ENCODE measurements at regions not wholly inside any gene's neighbourhood (a gene's known extent, or its start where the extent isn't known, plus 50 kb on each side); places are given as distances from the start of the nearest gene placed in this dataset.

DNA sequence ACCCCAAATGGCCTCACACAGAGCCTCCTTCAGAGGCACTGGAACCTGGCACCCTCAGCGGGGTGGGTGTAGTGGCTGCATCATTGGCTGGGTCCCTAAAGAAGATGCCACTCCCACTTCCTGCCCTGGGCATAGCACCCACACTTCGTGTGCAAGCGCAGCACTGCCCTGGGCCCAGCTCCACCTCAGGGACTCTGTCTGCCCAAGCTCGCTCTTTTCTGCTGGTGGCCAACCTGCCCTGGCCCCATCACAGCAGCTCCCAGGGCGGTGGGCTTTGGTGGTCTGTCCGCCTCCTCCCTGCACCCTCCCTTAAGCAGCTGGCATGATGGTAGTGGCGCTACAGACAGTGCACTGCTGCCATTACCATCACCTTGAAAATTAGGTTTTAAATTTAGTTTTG lies 829.3 kb upstream of the BRINP3 start:
- Histone ChIP-seq H2BK120ac (ENCODE audit: low read depth, low read length, poor library complexity, severe bottlenecking) (no peak overlapping the region), H3K56ac (ENCODE audit: insufficient read length, low read depth, low read length) (no peak overlapping the region), H3K14ac (ENCODE audit: insufficient read depth, low read length) (no peak overlapping the region; the same call in 1 of the 2 replicates), H3K4ac (ENCODE audit: low read depth, low read length) (no peak overlapping the region), H3K18ac (ENCODE audit: insufficient read length, low read depth, low read length) (no peak overlapping the region), H4K5ac (ENCODE audit: insufficient read length, low read depth, low read length) (no peak overlapping the region), H3K79me1 (ENCODE audit: insufficient read depth, low read depth, low read length, poor library complexity, severe bottlenecking) (no peaks in the 10 kb centered on the region), H2BK15ac (ENCODE audit: low read depth, low read length) (no peak overlapping the region), H3K27ac (ENCODE audit: insufficient read length, low read depth, low read length) (no peak overlapping the region), H2AK5ac (ENCODE audit: insufficient read length, low read length) (no peak overlapping the region), H2AFZ (ENCODE audit: low read length) (no peak overlapping the region), H2BK5ac (ENCODE audit: insufficient read length, low read length) (no peak overlapping the region), H3K4me1 (ENCODE audit: insufficient read depth, low read length) (no peaks in the 10 kb centered on the region), H3K79me2 (ENCODE audit: insufficient read depth, low read length) (no peaks in the 10 kb centered on the region), H2BK20ac (ENCODE audit: low read depth, low read length, poor library complexity, severe bottlenecking) (no peak overlapping the region), H3K23me2 (ENCODE audit: insufficient read length, low read depth, low read length, poor library complexity, severe bottlenecking) (no peaks in the 10 kb centered on the region), H3T11ph (ENCODE audit: low read length) (no peak overlapping the region), H4K20me1 (ENCODE audit: control insufficient read depth, insufficient read depth, insufficient read length) (no peaks in the 10 kb centered on the region), H3K27me3 (ENCODE audit: insufficient read depth, low read length) (no peaks in the 10 kb centered on the region), H3K4me2 (ENCODE audit: insufficient read depth, insufficient read length, low read length) (no peak overlapping the region), H4K8ac (replicated peaks; ENCODE audit: insufficient read length, low read depth, low read length) (no peak overlapping the region), H2BK12ac (ENCODE audit: insufficient read length, low read depth, low read length) (no peak overlapping the region), H3K23ac (ENCODE audit: insufficient read length, low read depth, low read length) (no peak overlapping the region), H3K9ac (ENCODE audit: extremely low read depth, insufficient read length, low read length) (no peak overlapping the region), H3K9me3 (ENCODE audit: control insufficient read depth, low read depth, low read length) (no peaks in the 10 kb centered on the region), H4K91ac (ENCODE audit: insufficient read length, low read depth, low read length) (no peak overlapping the region)
- DNase-seq: no peak
- Mint-ChIP-seq H3K27me3 (ENCODE audit: low read depth) (no peaks in the 10 kb centered on the region), H3K4me1 (no peaks in the 10 kb centered on the region), H3K36me3 (ENCODE audit: insufficient read depth in 1 of 3, low read depth in 3 of 3) (peaks cover 0 to 6% (median 0%) of the 10 kb centered on the region in 3 experiments; a peak in 2 of 7 replicates), H3K27ac (no peak overlapping the region), H3K9me3 (peaks cover 2 to 3% of the 10 kb centered on the region in 2 experiments; a peak in 2 of 5 replicates), H3K4me3 (no peak overlapping the region)
- TF ChIP-seq, protein P1, sequence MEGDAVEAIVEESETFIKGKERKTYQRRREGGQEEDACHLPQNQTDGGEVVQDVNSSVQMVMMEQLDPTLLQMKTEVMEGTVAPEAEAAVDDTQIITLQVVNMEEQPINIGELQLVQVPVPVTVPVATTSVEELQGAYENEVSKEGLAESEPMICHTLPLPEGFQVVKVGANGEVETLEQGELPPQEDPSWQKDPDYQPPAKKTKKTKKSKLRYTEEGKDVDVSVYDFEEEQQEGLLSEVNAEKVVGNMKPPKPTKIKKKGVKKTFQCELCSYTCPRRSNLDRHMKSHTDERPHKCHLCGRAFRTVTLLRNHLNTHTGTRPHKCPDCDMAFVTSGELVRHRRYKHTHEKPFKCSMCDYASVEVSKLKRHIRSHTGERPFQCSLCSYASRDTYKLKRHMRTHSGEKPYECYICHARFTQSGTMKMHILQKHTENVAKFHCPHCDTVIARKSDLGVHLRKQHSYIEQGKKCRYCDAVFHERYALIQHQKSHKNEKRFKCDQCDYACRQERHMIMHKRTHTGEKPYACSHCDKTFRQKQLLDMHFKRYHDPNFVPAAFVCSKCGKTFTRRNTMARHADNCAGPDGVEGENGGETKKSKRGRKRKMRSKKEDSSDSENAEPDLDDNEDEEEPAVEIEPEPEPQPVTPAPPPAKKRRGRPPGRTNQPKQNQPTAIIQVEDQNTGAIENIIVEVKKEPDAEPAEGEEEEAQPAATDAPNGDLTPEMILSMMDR (conservative IDR thresholded peaks at IDR 0.05): no peak
- WGBS (ENCODE audit: extremely low coverage, insufficient read length, low lambda C conversion rate): no CpG with 5 or more reads among the region's 7 CpGs
